ENCODE measurements at regions not wholly inside any gene's neighbourhood (a gene's known extent, or its start where the extent isn't known, plus 50 kb on each side); places are given as distances from the start of the nearest gene placed in this dataset.

GRCh38 chr10:44459671-44460070 lies 74.8 kb upstream of the CXCL12 start:
- no peaks in the 10 kb centered on the region for H3K4me1 ChIP-seq (ENCODE audit: insufficient read depth, insufficient read length)
- H3K9me3 ChIP-seq (ENCODE audit: insufficient read depth, low read length): no peaks in the 10 kb centered on the region
- H3K27me3 ChIP-seq (ENCODE audit: insufficient read depth, insufficient read length): no peaks in the 10 kb centered on the region
- no peak overlapping the region for H3K4me3 ChIP-seq (ENCODE audit: insufficient read length, low read depth)
- no peak for TF ChIP-seq ZNF274 (IDR thresholded peaks at IDR 0.05; ENCODE audit: low read depth, low read length)
- no peak for TF ChIP-seq YY1 (IDR thresholded peaks at IDR 0.05; ENCODE audit: insufficient read depth, insufficient read length)
- no peak for TF ChIP-seq SUZ12 (IDR thresholded peaks at IDR 0.05; ENCODE audit: extremely low read depth, insufficient read depth, insufficient read length)
- DNase-seq (ENCODE audit: low read depth, low spot score): no peak
- H3K36me3 ChIP-seq (ENCODE audit: insufficient read depth, insufficient read length, low read length): no peaks in the 10 kb centered on the region
- H3K9ac ChIP-seq (ENCODE audit: insufficient read length, low read depth): no peak overlapping the region

GRCh38 chr10:44460416-44460815 lies 75.5 kb upstream of the CXCL12 start:
- Histone ChIP-seq H3K9me3 (ENCODE audit: insufficient read depth, low read length) (no peaks in the 10 kb centered on the region), H3K9ac (ENCODE audit: insufficient read length, low read depth) (no peak overlapping the region), H3K4me3 (ENCODE audit: insufficient read length, low read depth) (no peak overlapping the region), H3K4me1 (ENCODE audit: insufficient read depth, insufficient read length) (no peaks in the 10 kb centered on the region), H3K27me3 (ENCODE audit: insufficient read depth, insufficient read length) (no peaks in the 10 kb centered on the region), H3K36me3 (ENCODE audit: insufficient read depth, insufficient read length, low read length) (no peaks in the 10 kb centered on the region)
- no peak for DNase-seq (ENCODE audit: low read depth, low spot score)
- TF ChIP-seq SUZ12 (IDR thresholded peaks at IDR 0.05; ENCODE audit: extremely low read depth, insufficient read depth, insufficient read length): no peak
- no peak for TF ChIP-seq YY1 (IDR thresholded peaks at IDR 0.05; ENCODE audit: insufficient read depth, insufficient read length)
- no peak for TF ChIP-seq ZNF274 (IDR thresholded peaks at IDR 0.05; ENCODE audit: low read depth, low read length)

DNA sequence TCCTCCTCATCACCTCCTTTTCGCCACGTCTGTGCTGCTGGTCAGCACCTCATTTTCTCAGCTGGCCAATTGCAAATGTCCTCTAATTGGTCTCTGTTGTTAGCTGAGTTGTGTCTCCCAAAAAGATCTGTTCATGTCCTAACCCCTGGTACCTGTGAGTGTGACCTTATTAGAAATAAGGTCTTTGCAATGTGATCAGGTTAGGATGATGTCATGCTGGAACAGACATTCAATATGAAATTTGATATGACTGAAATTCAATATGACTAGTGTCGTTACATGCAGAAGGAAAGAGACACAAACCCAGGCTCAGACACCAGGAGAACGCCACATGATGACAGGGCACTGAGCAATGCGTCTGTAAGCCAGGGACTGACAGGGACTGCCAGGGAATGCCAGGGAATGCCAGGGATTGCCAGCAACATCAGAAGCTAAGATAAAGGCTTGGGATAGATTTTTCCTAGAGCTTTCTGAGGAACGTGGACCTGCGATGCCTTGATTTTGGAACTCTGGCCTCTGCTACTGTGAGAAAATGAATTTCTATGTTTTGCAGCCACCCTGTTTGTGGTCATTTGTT lies 77.5 kb upstream of the CXCL12 start:
- TF ChIP-seq YY1 (IDR thresholded peaks at IDR 0.05; ENCODE audit: insufficient read depth, insufficient read length) (no peak), SUZ12 (IDR thresholded peaks at IDR 0.05; ENCODE audit: extremely low read depth, insufficient read depth, insufficient read length) (no peak), ZNF274 (IDR thresholded peaks at IDR 0.05; ENCODE audit: low read depth, low read length) (no peak)
- Histone ChIP-seq H3K4me1 (ENCODE audit: insufficient read depth, insufficient read length) (no peaks in the 10 kb centered on the region), H3K36me3 (ENCODE audit: insufficient read depth, insufficient read length, low read length) (no peaks in the 10 kb centered on the region), H3K27me3 (ENCODE audit: insufficient read depth, insufficient read length) (no peaks in the 10 kb centered on the region), H3K9ac (ENCODE audit: insufficient read length, low read depth) (no peak overlapping the region), H3K4me3 (ENCODE audit: insufficient read length, low read depth) (no peak overlapping the region), H3K9me3 (ENCODE audit: insufficient read depth, low read length) (no peaks in the 10 kb centered on the region)
- no peak for DNase-seq (ENCODE audit: low read depth, low spot score)

- no peak for TF ChIP-seq SUZ12 (IDR thresholded peaks at IDR 0.05; ENCODE audit: extremely low read depth, insufficient read depth, insufficient read length)
- no peak for TF ChIP-seq YY1 (IDR thresholded peaks at IDR 0.05; ENCODE audit: insufficient read depth, insufficient read length)
- no peak for TF ChIP-seq ZNF274 (IDR thresholded peaks at IDR 0.05; ENCODE audit: low read depth, low read length)
- no peak overlapping the region for H3K9ac ChIP-seq (ENCODE audit: insufficient read length, low read depth)
- no peak overlapping the region for H3K4me3 ChIP-seq (ENCODE audit: insufficient read length, low read depth)
- H3K36me3 ChIP-seq (ENCODE audit: insufficient read depth, insufficient read length, low read length): no peaks in the 10 kb centered on the region
- no peaks in the 10 kb centered on the region for H3K27me3 ChIP-seq (ENCODE audit: insufficient read depth, insufficient read length)
- H3K9me3 ChIP-seq (ENCODE audit: insufficient read depth, low read length): no peaks in the 10 kb centered on the region
- no peak for DNase-seq (ENCODE audit: low read depth, low spot score)
- H3K4me1 ChIP-seq (ENCODE audit: insufficient read depth, insufficient read length): no peaks in the 10 kb centered on the region
These were observed 78.7 kb upstream of the CXCL12 start for GRCh38 chr10:44463511-44464121.

DNA sequence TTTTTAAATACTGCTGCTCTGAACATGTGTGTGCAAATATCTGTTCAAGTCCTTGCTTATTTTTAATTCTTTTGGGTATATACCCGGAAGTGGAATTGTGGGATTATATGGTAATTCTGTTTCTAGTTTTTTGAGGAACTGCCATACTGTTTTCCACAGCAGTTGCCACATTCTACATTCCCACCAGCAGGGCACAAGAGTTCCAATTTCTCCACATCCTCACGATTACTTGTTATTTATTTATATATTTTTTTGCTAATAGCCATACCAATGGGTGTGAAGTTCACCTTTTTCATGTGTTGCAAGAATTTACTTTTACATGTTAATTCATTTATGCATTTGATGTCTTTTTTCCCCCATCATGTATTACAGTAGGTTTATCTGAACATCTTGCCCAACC lies 79.6 kb upstream of the CXCL12 start:
- DNase-seq (ENCODE audit: low read depth, low spot score): no peak
- no peak for TF ChIP-seq YY1 (IDR thresholded peaks at IDR 0.05; ENCODE audit: insufficient read depth, insufficient read length)
- no peak for TF ChIP-seq SUZ12 (IDR thresholded peaks at IDR 0.05; ENCODE audit: extremely low read depth, insufficient read depth, insufficient read length)
- no peak for TF ChIP-seq ZNF274 (IDR thresholded peaks at IDR 0.05; ENCODE audit: low read depth, low read length)

DNA sequence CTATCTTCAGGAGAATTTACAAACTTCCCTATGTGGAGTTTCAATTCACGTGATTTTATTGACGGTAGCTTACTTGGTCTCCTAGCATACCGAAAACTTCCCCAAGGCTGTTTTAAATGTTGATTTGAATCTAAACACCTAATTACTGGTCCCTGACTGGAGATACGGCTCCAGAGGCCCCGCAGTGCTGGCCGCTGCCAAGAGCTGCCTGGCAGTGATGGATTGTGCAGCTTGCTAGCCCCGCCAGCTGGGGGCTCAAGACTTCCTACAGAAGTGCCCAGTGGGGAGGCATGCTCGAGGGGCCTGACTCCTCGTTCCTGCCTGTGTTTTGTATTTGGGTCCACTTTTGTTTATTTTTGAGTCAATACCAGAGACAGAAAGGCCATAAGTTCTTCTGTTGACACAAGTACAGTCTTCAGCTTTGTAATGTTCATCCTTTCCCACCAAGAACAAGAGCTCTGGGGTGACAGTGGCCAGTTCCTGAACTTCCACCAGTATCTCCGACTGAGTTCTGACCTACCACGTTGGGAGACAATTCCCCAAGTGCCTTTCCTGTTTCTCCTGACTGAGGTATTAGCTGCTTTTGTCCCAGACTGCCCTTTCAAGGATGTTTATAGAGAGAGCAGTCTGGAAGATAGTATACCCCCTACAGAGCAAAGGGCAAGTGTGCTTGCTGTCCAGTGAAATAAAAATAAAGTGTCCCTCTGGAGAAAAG lies 80.7 kb upstream of the CXCL12 start:
- TF ChIP-seq YY1 (IDR thresholded peaks at IDR 0.05; ENCODE audit: insufficient read depth, insufficient read length) (no peak), ZNF274 (IDR thresholded peaks at IDR 0.05; ENCODE audit: low read depth, low read length) (no peak), SUZ12 (IDR thresholded peaks at IDR 0.05; ENCODE audit: extremely low read depth, insufficient read depth, insufficient read length) (no peak)
- Histone ChIP-seq H3K36me3 (ENCODE audit: insufficient read depth, insufficient read length, low read length) (no peaks in the 10 kb centered on the region), H3K27me3 (ENCODE audit: insufficient read depth, insufficient read length) (no peaks in the 10 kb centered on the region), H3K4me3 (ENCODE audit: insufficient read length, low read depth) (no peak overlapping the region), H3K9me3 (ENCODE audit: insufficient read depth, low read length) (no peaks in the 10 kb centered on the region), H3K4me1 (ENCODE audit: insufficient read depth, insufficient read length) (no peaks in the 10 kb centered on the region), H3K9ac (ENCODE audit: insufficient read length, low read depth) (no peak overlapping the region)
- no peak for DNase-seq (ENCODE audit: low read depth, low spot score)

More for the DNA sequence above, 79.6 kb upstream of the CXCL12 start:
- no peaks in the 10 kb centered on the region for H3K9me3 ChIP-seq (ENCODE audit: insufficient read depth, low read length)
- no peak overlapping the region for H3K9ac ChIP-seq (ENCODE audit: insufficient read length, low read depth)
- H3K36me3 ChIP-seq (ENCODE audit: insufficient read depth, insufficient read length, low read length): no peaks in the 10 kb centered on the region
- H3K4me1 ChIP-seq (ENCODE audit: insufficient read depth, insufficient read length): no peaks in the 10 kb centered on the region
- no peaks in the 10 kb centered on the region for H3K27me3 ChIP-seq (ENCODE audit: insufficient read depth, insufficient read length)
- H3K4me3 ChIP-seq (ENCODE audit: insufficient read length, low read depth): no peak overlapping the region

GRCh38 chr10:44466236-44466635 lies 81.3 kb upstream of the CXCL12 start:
- Histone ChIP-seq H3K4me3 (ENCODE audit: insufficient read length, low read depth) (no peak overlapping the region), H3K36me3 (ENCODE audit: insufficient read depth, insufficient read length, low read length) (no peaks in the 10 kb centered on the region), H3K4me1 (ENCODE audit: insufficient read depth, insufficient read length) (no peaks in the 10 kb centered on the region), H3K9ac (ENCODE audit: insufficient read length, low read depth) (no peak overlapping the region), H3K27me3 (ENCODE audit: insufficient read depth, insufficient read length) (no peaks in the 10 kb centered on the region), H3K9me3 (ENCODE audit: insufficient read depth, low read length) (no peaks in the 10 kb centered on the region)
- no peak for DNase-seq (ENCODE audit: low read depth, low spot score)
- TF ChIP-seq ZNF274 (IDR thresholded peaks at IDR 0.05; ENCODE audit: low read depth, low read length) (no peak), SUZ12 (IDR thresholded peaks at IDR 0.05; ENCODE audit: extremely low read depth, insufficient read depth, insufficient read length) (no peak), YY1 (IDR thresholded peaks at IDR 0.05; ENCODE audit: insufficient read depth, insufficient read length) (no peak)
